Lower lobe of right lung (tissue), 2 donors: ENCODE measurements at regions not wholly inside any gene's neighbourhood (a gene's known extent, or its start where the extent isn't known, plus 50 kb on each side); places are given as distances from the start of the nearest gene placed in this dataset.

Source experiments
- ATAC-seq, 2 donors: fragments of 200-7000 bp; cut with Tn5 transposase; one replicate each; pipeline ENCODE4 v1.9.1; 2020 to 2022; ENCODE audit warnings: mild to moderate bottlenecking in 2 of 2, moderate library complexity in 2 of 2
- DNase-seq: peaks from one replicate; pipeline ENCODE4 v3.0.0-alpha.2; 2020
- H3K27ac ChIP-seq: fragments of 200-600 bp; one replicate; pipeline ENCODE4 v1.8.0; 2022
- H3K27me3 ChIP-seq: fragments of 200-600 bp; one replicate; pipeline ENCODE4 v1.8.0; 2022; ENCODE audit warnings: low read depth
- H3K36me3 ChIP-seq: fragments of 200-600 bp; one replicate; pipeline ENCODE4 v1.8.0; 2022; ENCODE audit warnings: mild to moderate bottlenecking
- H3K4me1 ChIP-seq: fragments of 200-600 bp; one replicate; pipeline ENCODE4 v1.8.0; 2022
- H3K4me3 ChIP-seq: fragments of 200-600 bp; one replicate; pipeline ENCODE4 v1.8.0; 2022; ENCODE audit warnings: mild to moderate bottlenecking
- H3K9me3 ChIP-seq: fragments of 200-600 bp; one replicate; pipeline ENCODE4 v1.8.0; 2022
- CTCF ChIP-seq: fragments of 200-600 bp; IDR thresholded peaks from one replicate; pipeline ENCODE4 v1.8.0; 2022; ENCODE audit warnings: antibody characterized with exemption, mild to moderate bottlenecking
- intact Hi-C: fragments of 100-400 bp; cut with DNase I; formaldehyde crosslinking; loops from one replicate; pipeline ENCODE4 v1.11.0; 2022
- donor health status: DM: no; HTN: yes; CAD: no; lungs with severe emphysema.

- H3K27me3 ChIP-seq, result no peaks in the 10 kb centered on the region
- H3K36me3 ChIP-seq, result no peaks in the 10 kb centered on the region
- DNase-seq (no peak), ATAC-seq (no peak)
- H3K4me1 ChIP-seq, result no peaks in the 10 kb centered on the region
- intact Hi-C loops, result no loop called here
- no peak overlapping the region for H3K4me3 ChIP-seq
- no peak for TF ChIP-seq CTCF
- no peaks in the 10 kb centered on the region for H3K9me3 ChIP-seq
- no peak overlapping the region for H3K27ac ChIP-seq
These were observed 228.6 kb upstream of the HCCS start for GRCh38 chrX:10882484-10882883.

- TF ChIP-seq CTCF, result no peak
- no peaks in the 10 kb centered on the region for H3K36me3 ChIP-seq
- intact Hi-C loops, result no loop called here
These were observed 226.9 kb upstream of the HCCS start for GRCh38 chrX:10884246-10884645.

GRCh38 chrX:10892621-10893225 is 218.4 kb upstream of the HCCS start:
- H3K27me3 ChIP-seq, result no peaks in the 10 kb centered on the region
- no peak for TF ChIP-seq CTCF
- H3K36me3 ChIP-seq, result no peaks in the 10 kb centered on the region
- intact Hi-C loops, result no loop called here
- no peak for DNase-seq
- H3K4me3 ChIP-seq, result no peak overlapping the region
- H3K9me3 ChIP-seq, result no peaks in the 10 kb centered on the region
- no peak for ATAC-seq
- no peaks in the 10 kb centered on the region for H3K4me1 ChIP-seq
- no peak overlapping the region for H3K27ac ChIP-seq

More at GRCh38 chrX:10884246-10884645, 226.9 kb upstream of the HCCS start:
- DNase-seq (no peak), ATAC-seq (no peak)
- Histone ChIP-seq H3K4me3 (no peak overlapping the region), H3K27me3 (no peaks in the 10 kb centered on the region), H3K9me3 (no peaks in the 10 kb centered on the region), H3K4me1 (no peaks in the 10 kb centered on the region), H3K27ac (no peak overlapping the region)

- ATAC-seq, result no peak
- H3K36me3 ChIP-seq, result no peaks in the 10 kb centered on the region
- H3K4me1 ChIP-seq, result no peaks in the 10 kb centered on the region
- DNase-seq, result no peak
- no peaks in the 10 kb centered on the region for H3K9me3 ChIP-seq
- no peak overlapping the region for H3K4me3 ChIP-seq
- no peak for TF ChIP-seq CTCF
- H3K27me3 ChIP-seq, result no peaks in the 10 kb centered on the region
- H3K27ac ChIP-seq, result no peak overlapping the region
- intact Hi-C loops, result no loop called here
These were observed 217.8 kb upstream of the HCCS start for GRCh38 chrX:10893366-10893765.

- DNase-seq, result no peak
These were observed 217.2 kb upstream of the HCCS start for GRCh38 chrX:10893976-10894375.

More at GRCh38 chrX:10893976-10894375, 217.2 kb upstream of the HCCS start:
- H3K36me3 ChIP-seq, result no peaks in the 10 kb centered on the region
- ATAC-seq, result no peak
- no peak overlapping the region for H3K4me3 ChIP-seq
- no peaks in the 10 kb centered on the region for H3K9me3 ChIP-seq
- H3K27ac ChIP-seq, result no peak overlapping the region
- TF ChIP-seq CTCF, result no peak
- H3K4me1 ChIP-seq, result no peaks in the 10 kb centered on the region
- no peaks in the 10 kb centered on the region for H3K27me3 ChIP-seq
- intact Hi-C loops, result no loop called here
